GM23338 (cell line): ENCODE measurements at regions not wholly inside any gene's neighbourhood (a gene's known extent, or its start where the extent isn't known, plus 50 kb on each side); places are given as distances from the start of the nearest gene placed in this dataset.
"Not testable (repeated sequence)": the region's sequence is repeated elsewhere in the genome, so short reads cannot be mapped to it uniquely, and the experiment has no call there.

Experiments used
- ATAC-seq: fragments of 200-7000 bp; cut with Tn5 transposase; 3 replicates; pipeline ENCODE4 v1.9.1; 2020
- DNase-seq: peaks from one replicate; pipeline ENCODE4 v3.0.0-alpha.2; 2015; ENCODE audit warnings: low spot score
- H2AFZ ChIP-seq: fragments of 200-600 bp; sonication (generic); 2 replicates; pipeline ENCODE4 v1.8.0; 2016; ENCODE audit warnings: antibody characterized with exemption, mild to moderate bottlenecking, moderate library complexity
- H3F3A ChIP-seq: fragments of 200-600 bp; sonication (generic); replicated peaks from 2 replicates; pipeline ENCODE4 v1.8.0; 2017; ENCODE audit warnings: antibody characterized with exemption, mixed run types, low read depth
- H3K27ac ChIP-seq: fragments of 200-600 bp; sonication (generic); 2 replicates; pipeline ENCODE4 v1.6.1; 2016; ENCODE audit warnings: low read depth
- H3K27me3 ChIP-seq: fragments of 200-600 bp; sonication (generic); 2 replicates; pipeline ENCODE4 v1.8.0; 2016; ENCODE audit warnings: mild to moderate bottlenecking, mixed run types, moderate library complexity; ENCODE audit not compliant: insufficient read depth
- H3K36me3 ChIP-seq: fragments of 200-600 bp; sonication (generic); 2 replicates; pipeline ENCODE4 v1.8.0; 2016; ENCODE audit warnings: mild to moderate bottlenecking; ENCODE audit not compliant: insufficient read depth
- H3K4me1 ChIP-seq: fragments of 200-600 bp; sonication (generic); 2 replicates; pipeline ENCODE4 v1.8.0; 2016; ENCODE audit warnings: mild to moderate bottlenecking, moderate library complexity; ENCODE audit not compliant: insufficient read depth
- H3K4me2 ChIP-seq: fragments of 200-600 bp; sonication (generic); 2 replicates; pipeline ENCODE4 v1.7.1; 2017; ENCODE audit warnings: mixed run types
- H3K4me3 ChIP-seq: fragments of 200-600 bp; sonication (generic); 2 replicates; pipeline ENCODE4 v1.6.1; 2016; ENCODE audit warnings: mixed run types
- H3K79me2 ChIP-seq: fragments of 200-600 bp; sonication (generic); replicated peaks from 2 replicates; pipeline ENCODE4 v1.8.0; 2017; ENCODE audit warnings: mild to moderate bottlenecking; ENCODE audit not compliant: insufficient read depth
- H3K9me2 ChIP-seq: fragments of 200-600 bp; sonication (generic); 2 replicates; pipeline ENCODE4 v1.8.0; 2017; ENCODE audit not compliant: insufficient read depth
- H4K20me1 ChIP-seq: fragments of 200-600 bp; sonication (generic); replicated peaks from 2 replicates; pipeline ENCODE4 v1.8.0; 2017; ENCODE audit warnings: mild to moderate bottlenecking; ENCODE audit not compliant: insufficient read depth
- H3K27ac Mint-ChIP-seq: 2 replicates; pipeline ENCODE4 v1.8.0; 2020; ENCODE audit warnings: inconsistent platforms, mild to moderate bottlenecking, moderate library complexity, mixed read lengths
- H3K27me3 Mint-ChIP-seq: 3 replicates; pipeline ENCODE4 v1.8.0; 2022; ENCODE audit warnings: low read depth, mild to moderate bottlenecking, moderate library complexity, mixed read lengths, inconsistent platforms; ENCODE audit not compliant: insufficient read depth, poor library complexity
- H3K36me3 Mint-ChIP-seq: 3 replicates; pipeline ENCODE4 v1.8.0; 2021; ENCODE audit warnings: low read depth, mild to moderate bottlenecking, inconsistent platforms, moderate library complexity, mixed read lengths
- H3K4me1 Mint-ChIP-seq: 3 replicates; pipeline ENCODE4 v1.8.0; 2020; ENCODE audit warnings: mild to moderate bottlenecking, inconsistent platforms, mixed read lengths
- H3K4me3 Mint-ChIP-seq: 3 replicates; pipeline ENCODE4 v1.8.0; 2021; ENCODE audit warnings: moderate library complexity, mild to moderate bottlenecking, inconsistent platforms, mixed read lengths
- H3K9me3 Mint-ChIP-seq: 3 replicates; pipeline ENCODE4 v1.8.0; 2020; ENCODE audit warnings: moderate library complexity, mild to moderate bottlenecking, inconsistent platforms, mixed read lengths
- CREB1 ChIP-seq: fragments of 250-450 bp; sonication (Bioruptor Pico); IDR thresholded peaks from 2 replicates; pipeline ENCODE4 v1.5.0; 2020; ENCODE audit warnings: low read depth, mild to moderate bottlenecking, moderate library complexity
- CTCF ChIP-seq, 2 experiments: fragments of 200-600 bp in 1 of 2; sonication (generic) in 1 of 2; conservative IDR thresholded peaks; 2 replicates each; pipeline versions ENCODE4 v1.5.1 to v1.6.1; 2016 to 2017; ENCODE audit warnings: antibody characterized with exemption in 2 of 2, low read depth in 2 of 2, mild to moderate bottlenecking in 2 of 2, moderate library complexity in 1 of 2
- ETS1 ChIP-seq: IDR thresholded peaks from 2 replicates; pipeline ENCODE4 v1.6.1; 2016; ENCODE audit warnings: antibody characterized with exemption
- EZH2 ChIP-seq: fragments of 200-600 bp; sonication (generic); IDR thresholded peaks from one replicate; pipeline ENCODE4 v1.8.0; 2017; ENCODE audit warnings: antibody characterized with exemption, mild to moderate bottlenecking, low read depth; ENCODE audit not compliant: unreplicated experiment
- JUNB ChIP-seq: IDR thresholded peaks from one replicate; pipeline ENCODE4 v1.6.1; 2016; ENCODE audit warnings: antibody characterized with exemption; ENCODE audit not compliant: unreplicated experiment
- POLR2AphosphoS5 ChIP-seq: IDR thresholded peaks from 2 replicates; pipeline ENCODE4 v1.6.1; 2016; ENCODE audit warnings: antibody characterized with exemption, low read depth
- STAT1 ChIP-seq: IDR thresholded peaks from one replicate; pipeline ENCODE4 v1.6.1; 2016; ENCODE audit warnings: antibody characterized with exemption; ENCODE audit not compliant: unreplicated experiment
- ZNF114 ChIP-seq: fragments of 250-450 bp; sonication (Bioruptor Pico); IDR thresholded peaks from 2 replicates; pipeline ENCODE4 v1.5.0; 2020; ENCODE audit warnings: mild to moderate bottlenecking, moderate library complexity
- ZNF331 ChIP-seq: fragments of 250-450 bp; sonication (Bioruptor Pico); IDR thresholded peaks from 2 replicates; pipeline ENCODE4 v1.5.0; 2020; ENCODE audit warnings: low read depth, mild to moderate bottlenecking, moderate library complexity
- TF ChIP-seq, protein P1 (sequence below): IDR thresholded peaks from one replicate; pipeline ENCODE4 v1.6.1; 2018; ENCODE audit warnings: antibody characterized with exemption; ENCODE audit not compliant: unreplicated experiment

DNA sequence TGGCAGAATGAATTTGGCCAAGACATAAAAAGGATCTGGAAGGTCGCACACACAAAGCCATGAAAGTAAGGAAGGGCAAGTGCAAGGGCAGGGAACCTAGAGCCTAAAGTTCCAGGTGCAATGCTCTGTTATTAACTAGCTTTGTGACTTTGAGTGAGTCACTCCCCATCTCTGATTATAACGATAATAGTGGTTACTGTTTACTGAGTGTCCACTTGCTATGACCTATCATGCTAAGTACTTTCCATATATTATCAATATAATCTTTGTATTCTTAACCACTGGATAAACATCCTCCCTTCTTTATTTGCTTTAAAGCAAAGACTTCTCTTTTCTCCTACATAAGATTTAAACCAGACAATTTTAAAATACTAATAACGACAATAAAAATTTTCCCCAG, 504.6 kb upstream of the BRINP1 start:
- Histone ChIP-seq H3K4me3 (no peak overlapping the region), H3K79me2 (no peaks in the 10 kb centered on the region), H3K36me3 (no peaks in the 10 kb centered on the region), H3F3A (no peaks in the 10 kb centered on the region), H3K9me2 (peaks cover 8% of the 10 kb centered on the region), H4K20me1 (no peaks in the 10 kb centered on the region), H2AFZ (no peak overlapping the region), H3K27me3 (no peaks in the 10 kb centered on the region), H3K27ac (no peak overlapping the region), H3K4me1 (no peaks in the 10 kb centered on the region), H3K4me2 (no peak overlapping the region)
- Mint-ChIP-seq H3K9me3 (peaks cover 11% of the 10 kb centered on the region; the same call in 2 of the 3 replicates), H3K36me3 (peaks cover 4% of the 10 kb centered on the region; the same call in 1 of the 3 replicates), H3K4me1 (no peaks in the 10 kb centered on the region), H3K4me3 (no peak overlapping the region), H3K27me3 (peaks cover 1% of the 10 kb centered on the region), H3K27ac (no peak overlapping the region)
- ATAC-seq (no peak), DNase-seq (no peak)
- TF ChIP-seq EZH2 (no peak), ETS1 (no peak), CREB1 (CRISPR knock-in tag) (no peak), POLR2AphosphoS5 (no peak), ZNF331 (CRISPR knock-in tag) (no peak)

GRCh38 chr9:119870251-119870650, 501.0 kb upstream of the BRINP1 start:
- not testable (repeated sequence) for DNase-seq, H3K36me3 ChIP-seq, H3K9me2 ChIP-seq, H3K4me2 ChIP-seq, H3K4me3 ChIP-seq, ATAC-seq, H3F3A ChIP-seq, H3K27me3 ChIP-seq, H3K4me1 ChIP-seq, H3K27ac ChIP-seq, H4K20me1 ChIP-seq, H3K4me3 Mint-ChIP-seq, H3K27ac Mint-ChIP-seq, H3K27me3 Mint-ChIP-seq, H3K36me3 Mint-ChIP-seq, H3K4me1 Mint-ChIP-seq, H3K79me2 ChIP-seq, H2AFZ ChIP-seq
- H3K9me3 Mint-ChIP-seq, result peaks cover 11% of the 10 kb centered on the region; the same call in 2 of the 3 replicates

DNA sequence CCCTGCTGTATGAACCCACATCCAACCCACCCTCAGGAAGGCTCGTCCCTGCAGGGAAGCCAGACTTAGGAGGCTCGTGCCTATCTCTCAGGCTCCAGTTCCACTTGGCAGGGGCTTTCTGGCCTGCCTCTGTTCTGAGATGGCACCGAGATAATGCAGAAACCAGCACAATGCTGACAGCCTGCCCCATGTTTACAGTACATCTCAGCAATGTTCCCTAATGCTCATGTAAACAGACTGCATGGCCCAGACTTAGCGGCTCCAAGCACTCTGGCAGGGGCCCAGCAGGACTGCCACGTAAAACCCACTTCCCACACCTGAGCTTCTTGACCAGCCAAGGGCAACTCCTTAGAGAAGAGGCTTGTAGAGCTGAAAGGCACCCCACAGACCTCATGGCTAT, 499.5 kb upstream of the BRINP1 start:
- no peaks in the 10 kb centered on the region for H3K4me1 Mint-ChIP-seq
- no peak overlapping the region for H3K4me3 ChIP-seq
- peaks cover 8% of the 10 kb centered on the region for H3K9me2 ChIP-seq
- H3K4me1 ChIP-seq, result no peaks in the 10 kb centered on the region
- no peaks in the 10 kb centered on the region for H3K79me2 ChIP-seq
- H3K27me3 ChIP-seq, result no peaks in the 10 kb centered on the region
- no peak overlapping the region for H3K27ac ChIP-seq
- H3K36me3 Mint-ChIP-seq, result peaks cover 4% of the 10 kb centered on the region; the same call in 1 of the 3 replicates
- H3K9me3 Mint-ChIP-seq, result peaks cover 11% of the 10 kb centered on the region; the same call in 2 of the 3 replicates
- H3K36me3 ChIP-seq, result no peaks in the 10 kb centered on the region
- DNase-seq (no peak), ATAC-seq (no peak)
- no peaks in the 10 kb centered on the region for H3F3A ChIP-seq
- H3K4me3 Mint-ChIP-seq, result no peak overlapping the region
- no peaks in the 10 kb centered on the region for H4K20me1 ChIP-seq
- no peak overlapping the region for H2AFZ ChIP-seq
- H3K27ac Mint-ChIP-seq, result no peak overlapping the region
- no peak overlapping the region for H3K4me2 ChIP-seq
- peaks cover 1% of the 10 kb centered on the region for H3K27me3 Mint-ChIP-seq
- TF ChIP-seq CTCF (conservative IDR thresholded peaks at IDR 0.05; ENCODE audit: low read depth in 2 of 2) (no peak), EZH2 (no peak), JUNB (no peak), STAT1 (no peak), POLR2AphosphoS5 (no peak), ZNF114 (CRISPR knock-in tag) (no peak), ETS1 (no peak)
- TF ChIP-seq, protein P1, sequence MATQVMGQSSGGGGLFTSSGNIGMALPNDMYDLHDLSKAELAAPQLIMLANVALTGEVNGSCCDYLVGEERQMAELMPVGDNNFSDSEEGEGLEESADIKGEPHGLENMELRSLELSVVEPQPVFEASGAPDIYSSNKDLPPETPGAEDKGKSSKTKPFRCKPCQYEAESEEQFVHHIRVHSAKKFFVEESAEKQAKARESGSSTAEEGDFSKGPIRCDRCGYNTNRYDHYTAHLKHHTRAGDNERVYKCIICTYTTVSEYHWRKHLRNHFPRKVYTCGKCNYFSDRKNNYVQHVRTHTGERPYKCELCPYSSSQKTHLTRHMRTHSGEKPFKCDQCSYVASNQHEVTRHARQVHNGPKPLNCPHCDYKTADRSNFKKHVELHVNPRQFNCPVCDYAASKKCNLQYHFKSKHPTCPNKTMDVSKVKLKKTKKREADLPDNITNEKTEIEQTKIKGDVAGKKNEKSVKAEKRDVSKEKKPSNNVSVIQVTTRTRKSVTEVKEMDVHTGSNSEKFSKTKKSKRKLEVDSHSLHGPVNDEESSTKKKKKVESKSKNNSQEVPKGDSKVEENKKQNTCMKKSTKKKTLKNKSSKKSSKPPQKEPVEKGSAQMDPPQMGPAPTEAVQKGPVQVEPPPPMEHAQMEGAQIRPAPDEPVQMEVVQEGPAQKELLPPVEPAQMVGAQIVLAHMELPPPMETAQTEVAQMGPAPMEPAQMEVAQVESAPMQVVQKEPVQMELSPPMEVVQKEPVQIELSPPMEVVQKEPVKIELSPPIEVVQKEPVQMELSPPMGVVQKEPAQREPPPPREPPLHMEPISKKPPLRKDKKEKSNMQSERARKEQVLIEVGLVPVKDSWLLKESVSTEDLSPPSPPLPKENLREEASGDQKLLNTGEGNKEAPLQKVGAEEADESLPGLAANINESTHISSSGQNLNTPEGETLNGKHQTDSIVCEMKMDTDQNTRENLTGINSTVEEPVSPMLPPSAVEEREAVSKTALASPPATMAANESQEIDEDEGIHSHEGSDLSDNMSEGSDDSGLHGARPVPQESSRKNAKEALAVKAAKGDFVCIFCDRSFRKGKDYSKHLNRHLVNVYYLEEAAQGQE, result no peak
